Non-pigmented ciliary epithelial cell (primary cell): ENCODE measurements at regions not wholly inside any gene's neighbourhood (a gene's known extent, or its start where the extent isn't known, plus 50 kb on each side); places are given as distances from the start of the nearest gene placed in this dataset.
"Not testable (repeated sequence)": the region's sequence is repeated elsewhere in the genome, so short reads cannot be mapped to it uniquely, and the experiment has no call there.

Experiments used
- DNase-seq: peaks from one replicate; pipeline ENCODE4 v3.0.0-alpha.2; 2010; ENCODE audit warnings: low read depth

DNA sequence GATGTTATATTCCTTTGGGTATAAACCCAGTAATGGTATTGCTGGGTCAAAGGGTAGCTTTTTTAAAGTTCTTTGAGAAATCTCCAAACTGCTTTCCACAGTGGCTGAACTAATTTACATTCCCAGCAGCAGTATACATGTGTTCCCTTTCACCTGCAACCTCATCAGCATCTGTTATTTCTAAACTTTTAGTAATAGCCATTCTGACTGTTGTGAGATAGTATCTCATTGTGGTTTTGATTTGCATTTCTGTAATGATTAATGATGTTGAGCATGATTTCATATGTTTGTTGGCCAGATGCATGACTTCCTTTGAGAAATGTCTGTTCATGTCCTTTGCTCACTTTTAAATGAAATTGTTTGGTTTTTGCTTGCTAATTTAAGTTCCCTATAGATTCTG lies 553.1 kb downstream of the SLCO4C1 start:
- not testable (repeated sequence) for DNase-seq

- no peak for DNase-seq
Observed at GRCh38 chr5:101728933-101729332, 567.2 kb downstream of the SLCO4C1 start.

- no peak for DNase-seq
Observed at GRCh38 chr5:101721543-101721942, 574.5 kb downstream of the SLCO4C1 start.

DNA sequence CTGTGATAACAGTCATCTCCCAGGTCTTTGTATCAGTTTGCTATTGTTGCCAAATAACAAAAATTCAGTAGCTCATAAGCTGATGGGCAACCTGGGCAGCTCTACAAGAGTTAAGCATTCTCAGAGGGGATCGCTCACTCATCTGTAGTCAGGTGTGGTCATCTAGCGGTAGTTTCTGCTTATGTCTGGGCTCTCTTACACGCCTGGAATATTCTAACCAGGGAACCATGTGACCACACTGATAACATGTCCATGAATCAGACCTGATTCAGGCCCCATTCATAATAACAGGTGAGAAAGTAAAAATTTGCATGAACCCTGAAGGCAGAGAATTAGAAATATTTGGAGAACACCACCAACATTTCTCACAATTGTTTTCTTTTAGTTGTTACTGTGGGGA lies 576.1 kb downstream of the SLCO4C1 start:
- no peak for DNase-seq

DNA sequence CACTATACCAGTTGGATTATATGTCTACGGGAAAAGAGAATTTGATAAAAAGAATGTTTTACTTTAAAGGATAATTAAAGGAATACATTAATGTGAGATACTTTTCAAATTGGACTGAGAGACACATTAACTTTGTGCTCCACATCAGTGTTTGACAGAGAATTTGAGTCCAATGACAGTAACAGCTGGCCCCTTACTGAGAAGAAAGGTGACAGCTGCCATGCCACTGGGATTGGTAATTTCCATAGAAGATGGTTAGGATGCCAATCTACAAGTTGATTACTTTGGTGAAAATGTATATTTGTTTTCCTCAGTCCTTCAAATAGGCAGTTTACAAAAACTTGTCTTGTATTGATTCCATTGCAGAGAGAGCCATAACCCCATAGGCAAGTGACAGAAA lies 578.4 kb downstream of the SLCO4C1 start:
- DNase-seq = no peak

GRCh38 chr5:101716941-101717340 lies 579.1 kb downstream of the SLCO4C1 start:
- DNase-seq = no peak

- DNase-seq = not testable (repeated sequence)
Observed at GRCh38 chr5:101715790-101716189, 580.3 kb downstream of the SLCO4C1 start.

GRCh38 chr5:101689306-101689705 lies 606.8 kb downstream of the SLCO4C1 start:
- no peak for DNase-seq

DNA sequence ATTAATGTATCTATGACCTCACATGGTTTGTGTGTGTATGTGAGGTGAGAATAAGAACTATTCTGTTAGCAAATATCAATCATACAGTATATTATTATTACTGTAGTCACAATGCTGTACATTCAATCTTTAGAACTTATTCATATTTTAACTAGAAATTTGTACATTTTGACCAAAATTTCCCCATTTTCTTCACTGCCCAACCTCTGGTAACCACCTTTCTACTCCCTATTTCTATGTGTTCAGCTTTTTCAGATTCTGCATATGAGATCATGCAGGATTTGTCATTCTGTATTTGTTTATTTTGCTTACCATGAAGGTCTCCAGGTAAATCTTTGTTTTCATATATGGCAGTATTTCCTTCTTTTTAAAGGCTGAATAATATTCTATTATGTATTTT lies 607.9 kb downstream of the SLCO4C1 start:
- DNase-seq = no peak

DNA sequence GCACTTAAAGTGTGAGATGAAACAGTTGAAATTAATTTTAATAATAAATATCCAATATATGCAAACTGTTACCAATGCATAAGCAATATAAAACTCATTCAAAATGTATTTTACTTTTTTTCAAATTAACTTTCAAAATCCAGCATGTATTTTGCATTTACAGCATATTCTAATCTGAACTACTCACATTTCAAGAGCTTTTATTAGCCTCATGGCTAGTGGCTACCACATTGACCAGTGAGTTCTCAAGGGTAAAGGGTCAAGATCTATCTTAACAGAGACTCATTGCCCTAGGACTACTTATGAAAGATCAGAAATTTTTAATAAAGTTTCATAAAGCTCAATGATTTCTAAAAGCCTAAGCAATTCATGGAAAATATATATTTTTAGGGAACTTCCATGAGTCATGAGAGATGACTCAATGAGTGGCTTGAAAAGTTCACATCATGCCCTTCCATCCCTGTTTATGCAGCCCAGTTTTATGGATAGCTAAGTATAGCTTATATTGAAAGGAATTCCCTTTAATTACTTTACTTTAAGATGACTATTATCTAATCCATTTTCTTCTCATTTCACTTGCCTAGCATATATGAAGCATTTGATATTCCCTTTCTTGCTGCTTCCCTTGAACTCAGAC lies 608.6 kb downstream of the SLCO4C1 start:
- DNase-seq = peak; percentile 10

DNA sequence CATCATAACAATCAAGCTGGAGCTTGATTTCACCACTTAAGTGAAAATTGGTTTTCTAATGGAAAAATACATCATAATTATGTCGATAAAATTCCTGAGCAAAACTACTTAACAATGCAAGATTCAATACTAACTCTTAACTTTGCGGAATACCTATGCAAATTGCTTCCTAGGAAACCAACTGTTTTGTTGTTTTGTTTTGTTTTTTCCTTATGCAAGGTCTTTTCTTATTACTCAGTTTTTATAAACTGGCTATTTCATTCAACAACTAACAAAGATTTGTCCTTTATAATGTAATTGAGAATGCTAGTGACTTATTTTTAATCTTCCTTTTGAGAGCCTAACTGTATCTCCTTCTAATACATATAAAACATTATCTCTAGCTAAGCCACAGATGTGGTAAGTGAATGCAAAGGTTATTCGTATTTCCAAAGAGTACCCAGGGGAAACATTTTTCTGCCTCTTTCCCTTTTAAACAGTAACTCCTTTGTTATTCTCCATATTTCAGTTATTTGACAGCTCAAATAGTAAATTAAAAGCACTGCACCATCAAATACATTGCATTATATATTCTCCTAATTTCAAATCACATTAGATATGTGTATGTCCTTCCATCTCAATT lies 609.4 kb downstream of the SLCO4C1 start:
- DNase-seq = no peak

DNA sequence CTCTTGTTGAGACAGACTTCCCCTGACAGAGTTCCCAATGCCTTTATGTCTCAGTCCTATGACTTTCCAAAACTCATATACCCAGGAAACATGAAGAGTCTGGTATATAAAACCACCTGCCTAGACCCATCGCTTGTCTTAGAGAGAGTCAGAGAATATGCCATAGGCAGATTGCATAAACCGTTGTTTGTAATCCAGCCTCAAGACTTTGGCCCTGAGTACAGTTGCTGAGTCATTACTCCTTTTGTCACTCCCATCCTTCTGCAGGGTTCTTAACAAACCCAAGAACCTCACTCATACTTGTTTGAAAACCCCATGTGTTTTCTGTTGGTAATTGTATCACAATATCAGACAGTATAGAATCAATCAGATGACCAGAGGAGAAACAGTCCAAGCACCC lies 616.3 kb downstream of the SLCO4C1 start:
- DNase-seq = no peak

DNA sequence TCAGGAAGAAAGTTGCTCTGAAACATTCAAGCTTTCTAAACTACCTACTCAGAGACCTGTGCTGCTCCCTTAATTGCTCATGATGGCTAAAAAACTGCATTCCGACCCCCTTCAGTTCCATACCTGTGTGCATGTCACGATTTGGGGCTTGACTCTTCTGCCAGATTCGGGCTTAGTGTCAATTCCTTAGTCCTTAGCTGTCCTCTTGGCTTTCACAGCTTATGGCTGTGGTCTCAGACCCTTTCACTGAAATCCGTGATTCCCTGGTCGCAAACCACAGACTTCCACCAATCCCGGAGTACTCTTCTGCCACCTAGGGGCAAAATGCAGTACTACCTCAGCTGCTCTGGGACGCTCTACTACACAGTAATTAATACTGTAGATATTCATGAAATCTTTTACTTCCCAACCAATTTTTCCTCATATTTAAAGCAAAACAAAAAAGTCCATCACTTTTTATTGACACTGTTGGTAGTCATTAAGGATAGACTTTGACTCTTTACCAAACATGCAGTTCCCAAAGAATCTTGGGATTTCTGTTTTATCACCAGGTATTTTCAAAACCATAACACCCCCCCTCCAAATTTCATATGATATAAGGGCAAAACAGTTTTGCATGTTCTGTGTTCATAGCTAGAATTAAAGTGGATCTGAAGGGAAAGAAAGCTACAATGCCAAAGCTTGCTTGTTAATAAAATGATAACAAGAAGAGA lies 617.4 kb downstream of the SLCO4C1 start:
- peak; percentile 9 for DNase-seq

GRCh38 chr5:101677961-101678360 lies 618.1 kb downstream of the SLCO4C1 start:
- no peak for DNase-seq

DNA sequence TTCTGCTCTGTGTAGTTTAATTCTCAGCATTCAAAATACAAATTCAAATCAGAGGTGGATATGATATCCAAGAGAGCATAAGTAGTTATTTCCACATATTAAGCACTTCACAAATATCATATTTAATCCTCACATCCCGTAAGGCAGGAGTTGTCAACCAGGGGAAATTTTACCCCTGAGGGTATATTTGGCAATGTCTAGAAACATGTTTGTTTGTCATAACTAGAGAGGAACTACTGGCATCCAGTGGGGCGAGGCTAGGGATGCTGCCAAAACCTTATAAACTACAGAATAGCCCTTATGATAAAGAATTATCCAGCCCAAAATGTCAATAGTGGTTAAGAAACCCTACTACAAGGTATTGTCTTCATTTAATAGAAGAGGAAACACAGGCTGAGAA lies 619.4 kb downstream of the SLCO4C1 start:
- no peak for DNase-seq

GRCh38 chr5:101675510-101676219 lies 620.4 kb downstream of the SLCO4C1 start:
- no peak for DNase-seq

DNA sequence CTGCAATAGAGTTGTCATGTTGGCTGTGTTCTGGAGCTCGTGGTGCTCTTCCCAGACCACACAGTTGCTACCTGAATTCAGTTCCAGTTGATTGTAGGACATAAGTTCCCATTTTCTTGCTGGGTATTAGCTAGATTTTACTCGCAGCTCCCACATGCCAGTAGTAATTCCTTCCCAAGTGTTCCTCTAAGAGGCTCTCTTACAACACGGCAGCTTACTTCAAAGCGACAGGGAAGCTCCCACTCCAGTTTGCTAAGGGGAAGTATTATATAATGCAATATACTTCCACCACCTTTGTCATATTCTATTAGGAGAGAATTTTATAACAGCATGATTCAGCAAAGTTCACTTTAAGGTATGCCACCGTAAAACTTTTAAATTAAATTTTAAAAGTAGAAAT lies 623.0 kb downstream of the SLCO4C1 start:
- no peak for DNase-seq

GRCh38 chr5:101664071-101664791 lies 631.9 kb downstream of the SLCO4C1 start:
- no peak for DNase-seq

- DNase-seq = no peak
Observed at GRCh38 chr5:101663543-101663942, 632.5 kb downstream of the SLCO4C1 start.

GRCh38 chr5:101662263-101662662 lies 633.8 kb downstream of the SLCO4C1 start:
- DNase-seq = no peak

DNA sequence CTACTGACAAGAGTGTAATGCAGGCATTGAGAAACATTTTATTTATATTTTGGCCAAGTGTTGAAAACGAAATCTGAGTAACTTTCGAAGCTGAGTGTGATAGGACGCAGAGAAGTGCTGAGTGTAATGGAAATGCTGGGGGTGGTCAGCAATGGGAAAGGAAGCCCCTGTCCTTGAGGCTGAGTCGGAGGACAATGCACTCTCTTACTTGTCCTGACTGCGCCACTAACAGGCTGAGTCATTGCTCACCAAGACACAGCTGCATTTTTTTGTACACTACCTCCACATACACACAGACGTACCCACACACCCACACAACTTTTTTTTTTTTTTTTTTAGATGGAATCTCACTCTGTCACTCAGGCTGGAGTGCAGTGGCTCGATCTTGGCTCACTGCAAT lies 637.7 kb downstream of the SLCO4C1 start:
- no peak for DNase-seq

GRCh38 chr5:101653996-101654395 lies 642.1 kb downstream of the SLCO4C1 start:
- no peak for DNase-seq
